ENCODE measurements at regions not wholly inside any gene's neighbourhood (a gene's known extent, or its start where the extent isn't known, plus 50 kb on each side); places are given as distances from the start of the nearest gene placed in this dataset.

DNA sequence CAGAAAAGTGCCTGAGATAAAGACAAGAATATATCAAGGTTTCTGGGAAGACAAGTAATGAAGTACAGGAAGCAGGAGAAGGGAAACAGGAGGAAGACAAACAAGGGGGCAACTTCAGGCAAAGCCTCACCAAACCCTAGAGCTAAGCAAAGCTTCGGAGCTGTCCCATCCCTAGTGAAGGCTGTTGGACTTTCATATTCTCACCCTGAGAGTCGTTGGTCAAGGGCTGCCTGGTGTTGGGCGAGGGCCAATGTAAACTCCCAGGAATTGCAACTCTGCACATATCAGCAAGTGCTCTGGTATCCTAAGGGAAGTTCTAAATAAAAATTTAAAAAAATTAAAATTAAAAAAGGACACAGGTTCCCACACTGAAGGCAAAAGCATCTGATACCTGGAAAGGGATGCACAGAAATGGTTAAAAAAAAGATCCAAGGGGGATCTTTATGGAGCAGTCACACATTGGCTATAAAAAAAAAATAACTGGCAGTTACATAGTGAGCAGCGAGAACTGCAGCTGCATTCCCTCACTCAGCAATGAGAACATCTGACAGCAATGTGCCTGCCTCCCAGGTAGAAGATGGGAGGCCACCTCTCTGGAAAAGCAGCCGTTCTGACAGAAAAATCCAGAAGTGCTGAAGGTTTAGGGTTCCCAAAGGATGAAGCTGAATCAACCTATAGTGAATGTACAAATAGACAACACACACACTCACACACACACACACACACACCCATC lies 304.7 kb downstream of the WDR11 start:
- no peaks in the 10 kb centered on the region for H3F3A ChIP-seq (ENCODE audit: insufficient read depth, low read length, poor library complexity, severe bottlenecking)
- H2AFZ ChIP-seq (ENCODE audit: low read depth, low read length) = no peak overlapping the region
- H3K4me2 ChIP-seq (ENCODE audit: low read length) = no peak overlapping the region
- no peaks in the 10 kb centered on the region for H3K79me2 ChIP-seq (replicated peaks; ENCODE audit: insufficient read depth, low read length)
- no peaks in the 10 kb centered on the region for H3K27me3 ChIP-seq (ENCODE audit: insufficient read depth, low read depth, low read length)
- no peaks in the 10 kb centered on the region for H3K9me3 ChIP-seq (ENCODE audit: low read length)
- no peaks in the 10 kb centered on the region for H3K9me2 ChIP-seq (ENCODE audit: insufficient read depth, low read length)
- no peak overlapping the region for H3K27ac ChIP-seq (ENCODE audit: low read length)
- no peak overlapping the region for H3K4me3 ChIP-seq (ENCODE audit: low read length)
- H3K9ac ChIP-seq (ENCODE audit: low read length) = no peak overlapping the region
- no peaks in the 10 kb centered on the region for H3K36me3 ChIP-seq (ENCODE audit: insufficient read depth, low read length)
- no peaks in the 10 kb centered on the region for H4K20me1 ChIP-seq (ENCODE audit: insufficient read depth)
- no peak for TF ChIP-seq EZH2 (IDR thresholded peaks at IDR 0.05; ENCODE audit: borderline replicate concordance, insufficient read depth, low read length, poor library complexity, severe bottlenecking)
- no peak for TF ChIP-seq CTCF (IDR thresholded peaks at IDR 0.05; ENCODE audit: poor library complexity, severe bottlenecking)
- TF ChIP-seq EP300 (conservative IDR thresholded peaks at IDR 0.05; ENCODE audit: poor library complexity, severe bottlenecking) = no peak
- TF ChIP-seq SMC3 (conservative IDR thresholded peaks at IDR 0.05; ENCODE audit: poor library complexity) = no peak
- TF ChIP-seq, protein P1, sequence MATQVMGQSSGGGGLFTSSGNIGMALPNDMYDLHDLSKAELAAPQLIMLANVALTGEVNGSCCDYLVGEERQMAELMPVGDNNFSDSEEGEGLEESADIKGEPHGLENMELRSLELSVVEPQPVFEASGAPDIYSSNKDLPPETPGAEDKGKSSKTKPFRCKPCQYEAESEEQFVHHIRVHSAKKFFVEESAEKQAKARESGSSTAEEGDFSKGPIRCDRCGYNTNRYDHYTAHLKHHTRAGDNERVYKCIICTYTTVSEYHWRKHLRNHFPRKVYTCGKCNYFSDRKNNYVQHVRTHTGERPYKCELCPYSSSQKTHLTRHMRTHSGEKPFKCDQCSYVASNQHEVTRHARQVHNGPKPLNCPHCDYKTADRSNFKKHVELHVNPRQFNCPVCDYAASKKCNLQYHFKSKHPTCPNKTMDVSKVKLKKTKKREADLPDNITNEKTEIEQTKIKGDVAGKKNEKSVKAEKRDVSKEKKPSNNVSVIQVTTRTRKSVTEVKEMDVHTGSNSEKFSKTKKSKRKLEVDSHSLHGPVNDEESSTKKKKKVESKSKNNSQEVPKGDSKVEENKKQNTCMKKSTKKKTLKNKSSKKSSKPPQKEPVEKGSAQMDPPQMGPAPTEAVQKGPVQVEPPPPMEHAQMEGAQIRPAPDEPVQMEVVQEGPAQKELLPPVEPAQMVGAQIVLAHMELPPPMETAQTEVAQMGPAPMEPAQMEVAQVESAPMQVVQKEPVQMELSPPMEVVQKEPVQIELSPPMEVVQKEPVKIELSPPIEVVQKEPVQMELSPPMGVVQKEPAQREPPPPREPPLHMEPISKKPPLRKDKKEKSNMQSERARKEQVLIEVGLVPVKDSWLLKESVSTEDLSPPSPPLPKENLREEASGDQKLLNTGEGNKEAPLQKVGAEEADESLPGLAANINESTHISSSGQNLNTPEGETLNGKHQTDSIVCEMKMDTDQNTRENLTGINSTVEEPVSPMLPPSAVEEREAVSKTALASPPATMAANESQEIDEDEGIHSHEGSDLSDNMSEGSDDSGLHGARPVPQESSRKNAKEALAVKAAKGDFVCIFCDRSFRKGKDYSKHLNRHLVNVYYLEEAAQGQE (IDR thresholded peaks at IDR 0.05; ENCODE audit: borderline replicate concordance) = no peak
- no peak for TF ChIP-seq TAF1 (IDR thresholded peaks at IDR 0.05; ENCODE audit: low read depth)

DNA sequence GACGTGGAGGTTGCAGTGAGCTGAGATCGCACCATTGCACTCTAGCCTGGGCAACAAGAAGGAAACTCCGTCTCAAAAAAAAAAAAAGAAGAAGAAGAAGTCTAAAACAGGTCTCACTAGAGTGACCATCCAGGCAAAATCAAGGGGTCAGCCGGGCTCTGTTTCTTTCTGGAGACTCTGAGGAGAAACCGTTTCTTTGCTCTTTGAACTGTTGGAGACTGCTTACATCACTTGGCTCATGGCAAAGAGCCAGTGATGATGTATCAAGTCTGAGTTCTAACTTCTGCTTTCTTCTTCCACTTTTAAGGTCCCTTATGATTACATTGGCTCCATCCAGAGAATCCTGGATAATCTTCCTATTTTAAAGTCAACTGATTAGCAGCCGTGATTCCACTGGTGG lies 306.8 kb downstream of the WDR11 start:
- Histone ChIP-seq H4K20me1 (ENCODE audit: insufficient read depth) (no peaks in the 10 kb centered on the region), H3K4me3 (ENCODE audit: low read length) (no peak overlapping the region), H3K9me3 (ENCODE audit: low read length) (no peaks in the 10 kb centered on the region), H2AFZ (ENCODE audit: low read depth, low read length) (no peak overlapping the region), H3F3A (ENCODE audit: insufficient read depth, low read length, poor library complexity, severe bottlenecking) (no peaks in the 10 kb centered on the region), H3K27me3 (ENCODE audit: insufficient read depth, low read depth, low read length) (no peaks in the 10 kb centered on the region), H3K9ac (ENCODE audit: low read length) (no peak overlapping the region), H3K4me2 (ENCODE audit: low read length) (no peak overlapping the region), H3K36me3 (ENCODE audit: insufficient read depth, low read length) (no peaks in the 10 kb centered on the region), H3K27ac (ENCODE audit: low read length) (no peak overlapping the region), H3K9me2 (ENCODE audit: insufficient read depth, low read length) (no peaks in the 10 kb centered on the region), H3K79me2 (replicated peaks; ENCODE audit: insufficient read depth, low read length) (no peaks in the 10 kb centered on the region)
- no peak for TF ChIP-seq SMC3 (conservative IDR thresholded peaks at IDR 0.05; ENCODE audit: poor library complexity)
- no peak for TF ChIP-seq POLR2AphosphoS5 (IDR thresholded peaks at IDR 0.05)
- TF ChIP-seq TAF1 (IDR thresholded peaks at IDR 0.05; ENCODE audit: low read depth) = no peak
- TF ChIP-seq CTCF (IDR thresholded peaks at IDR 0.05; ENCODE audit: poor library complexity, severe bottlenecking) = no peak
- no peak for TF ChIP-seq RAD21 (conservative IDR thresholded peaks at IDR 0.05)
- TF ChIP-seq, protein P1 (IDR thresholded peaks at IDR 0.05; ENCODE audit: borderline replicate concordance) = no peak
- TF ChIP-seq EZH2 (IDR thresholded peaks at IDR 0.05; ENCODE audit: borderline replicate concordance, insufficient read depth, low read length, poor library complexity, severe bottlenecking) = no peak
- no peak for TF ChIP-seq MXI1 (conservative IDR thresholded peaks at IDR 0.05; ENCODE audit: poor library complexity, severe bottlenecking)
